ENCODE measurements at regions not wholly inside any gene's neighbourhood (a gene's known extent, or its start where the extent isn't known, plus 50 kb on each side); places are given as distances from the start of the nearest gene placed in this dataset.

DNA sequence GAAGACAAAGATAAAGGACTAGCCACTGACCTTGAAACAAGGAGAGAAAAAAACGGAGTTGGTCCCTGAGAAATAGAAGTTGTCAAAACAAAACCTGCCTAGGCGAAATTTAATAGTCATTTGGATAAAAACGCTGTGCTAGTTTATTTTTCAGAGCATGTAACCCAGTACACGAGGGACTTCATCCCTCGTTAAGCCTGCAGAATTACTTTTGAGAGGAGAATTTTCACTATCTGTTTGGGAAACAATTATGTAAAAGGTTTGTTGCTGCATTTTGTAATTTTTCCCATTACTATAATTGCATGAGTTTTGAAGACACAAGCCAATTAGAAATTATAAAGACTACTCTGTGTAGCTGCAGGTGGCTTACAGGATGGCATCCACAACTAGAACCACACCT lies 71.6 kb upstream of the MAP3K7 start:
- TF ChIP-seq, protein P1, sequence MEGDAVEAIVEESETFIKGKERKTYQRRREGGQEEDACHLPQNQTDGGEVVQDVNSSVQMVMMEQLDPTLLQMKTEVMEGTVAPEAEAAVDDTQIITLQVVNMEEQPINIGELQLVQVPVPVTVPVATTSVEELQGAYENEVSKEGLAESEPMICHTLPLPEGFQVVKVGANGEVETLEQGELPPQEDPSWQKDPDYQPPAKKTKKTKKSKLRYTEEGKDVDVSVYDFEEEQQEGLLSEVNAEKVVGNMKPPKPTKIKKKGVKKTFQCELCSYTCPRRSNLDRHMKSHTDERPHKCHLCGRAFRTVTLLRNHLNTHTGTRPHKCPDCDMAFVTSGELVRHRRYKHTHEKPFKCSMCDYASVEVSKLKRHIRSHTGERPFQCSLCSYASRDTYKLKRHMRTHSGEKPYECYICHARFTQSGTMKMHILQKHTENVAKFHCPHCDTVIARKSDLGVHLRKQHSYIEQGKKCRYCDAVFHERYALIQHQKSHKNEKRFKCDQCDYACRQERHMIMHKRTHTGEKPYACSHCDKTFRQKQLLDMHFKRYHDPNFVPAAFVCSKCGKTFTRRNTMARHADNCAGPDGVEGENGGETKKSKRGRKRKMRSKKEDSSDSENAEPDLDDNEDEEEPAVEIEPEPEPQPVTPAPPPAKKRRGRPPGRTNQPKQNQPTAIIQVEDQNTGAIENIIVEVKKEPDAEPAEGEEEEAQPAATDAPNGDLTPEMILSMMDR (IDR thresholded peaks at IDR 0.05): no peak
- no peak for TF ChIP-seq POLR2A (IDR thresholded peaks at IDR 0.05)
